ENCODE measurements at regions not wholly inside any gene's neighbourhood (a gene's known extent, or its start where the extent isn't known, plus 50 kb on each side); places are given as distances from the start of the nearest gene placed in this dataset.

DNA sequence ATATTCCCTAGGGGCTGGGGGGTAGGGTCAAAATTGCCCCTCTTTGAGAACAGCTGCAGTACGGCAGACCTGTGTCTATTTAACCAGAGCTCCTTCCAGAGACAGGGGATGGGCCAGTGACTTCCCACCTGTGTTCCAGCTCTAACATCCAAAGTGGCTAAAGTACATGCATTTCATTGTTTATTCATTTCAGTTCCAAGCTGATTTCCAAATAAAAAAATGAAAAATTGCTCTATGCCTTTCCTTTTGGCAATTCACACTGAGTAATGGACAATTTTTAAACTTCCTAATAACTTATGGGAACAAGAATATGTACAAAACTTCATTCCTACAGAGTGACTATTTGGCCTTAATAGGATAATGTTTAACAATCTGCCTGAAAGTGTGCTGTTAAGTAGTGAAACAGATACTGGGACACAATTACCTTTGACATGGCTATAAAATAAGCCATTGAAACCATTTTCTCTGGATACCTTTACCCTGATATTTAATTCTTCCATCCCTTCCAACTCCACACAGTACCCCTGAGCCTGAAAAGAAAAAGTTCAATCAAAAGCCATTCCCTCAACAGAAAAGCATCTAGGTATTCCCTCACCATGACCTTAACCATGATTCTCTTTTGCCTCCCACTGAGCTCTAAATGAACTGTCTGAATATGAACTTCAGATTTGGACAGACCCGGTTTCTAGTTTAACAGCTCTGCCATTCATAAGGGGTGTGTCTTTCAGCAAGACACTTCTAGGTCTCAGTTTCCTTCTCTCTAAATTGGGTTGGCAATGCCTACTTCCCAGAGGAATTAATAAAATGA is 73.1 kb downstream of the RDH14 start:
- BruUV-seq (replicated peaks), result no TSS peak
- CTCF ChIA-PET, result interaction anchor here (0.8 kb wide), 1 partner anchor 12 kb away, joined by 3 read pairs; no protein-coding TSS in a partner anchor
- dilution Hi-C loops (cut with HindIII; ENCODE audit: low sequenced_read_pairs, unreplicated experiment), result no loop called here

More for the DNA sequence above, 73.1 kb downstream of the RDH14 start:
- DNase-seq (no peak), ATAC-seq (ENCODE audit: low read depth) (no peak; the same call in 1 of the 2 replicates)
- Histone ChIP-seq H3K14ac (replicated peaks; ENCODE audit: low read depth, low read length) (no peak overlapping the region), H3K27me3 (ENCODE audit: control insufficient read depth, insufficient read depth, low read length) (no peaks in the 10 kb centered on the region; the same call in 1 of the 2 replicates), H3K4me2 (ENCODE audit: low read depth, low read length) (no peak overlapping the region), H2AK9ac (replicated peaks; ENCODE audit: low read depth, low read length, poor library complexity) (no peak overlapping the region), H4K8ac (ENCODE audit: low read depth in 2 of 2, low read length in 2 of 2) (no peak overlapping the region), H4K20me1 (ENCODE audit: insufficient read depth, low read length) (no peaks in the 10 kb centered on the region), H3K36me3 (ENCODE audit: control insufficient read depth, insufficient read depth, low read length) (no peaks in the 10 kb centered on the region), H2AFZ (replicated peaks; ENCODE audit: low read length, poor library complexity) (no peak overlapping the region), H3K4me1 (ENCODE audit: control insufficient read depth, insufficient read depth, low read length) (no peaks in the 10 kb centered on the region), H3K9me1 (ENCODE audit: insufficient read depth, low read length) (no peaks in the 10 kb centered on the region; the same call in 1 of the 2 replicates), H4K91ac (ENCODE audit: insufficient read depth, low read depth, low read length) (no peak overlapping the region), H3K4ac (ENCODE audit: low read depth, low read length) (no peak overlapping the region), H2BK120ac (ENCODE audit: low read depth, low read length) (no peak overlapping the region), H3K9ac (ENCODE audit: low read depth, low read length) (no peak overlapping the region), H3K56ac (ENCODE audit: extremely low read depth, insufficient read depth, low read length) (no peak overlapping the region), H3K18ac (ENCODE audit: low read depth, low read length) (no peak overlapping the region), H2BK20ac (ENCODE audit: low read depth, low read length) (no peak overlapping the region), H2BK5ac (ENCODE audit: low read depth, low read length, poor library complexity, severe bottlenecking) (no peak overlapping the region), H2AK5ac (ENCODE audit: low read depth, low read length) (no peak overlapping the region), H3K79me1 (ENCODE audit: low read depth in 1 of 2, low read length in 2 of 2) (no peaks in the 10 kb centered on the region), H3K23ac (ENCODE audit: low read depth, low read length) (no peak overlapping the region), H3K4me3 (ENCODE audit: insufficient read depth, low read depth, low read length) (no peak overlapping the region), H4K5ac (ENCODE audit: low read depth, low read length) (no peak overlapping the region), H3K27ac (ENCODE audit: insufficient read depth, low read length) (no peak overlapping the region), H2BK15ac (ENCODE audit: low read depth, low read length) (no peak overlapping the region), H3K9me3 (ENCODE audit: control insufficient read depth, insufficient read depth, low read length) (no peaks in the 10 kb centered on the region)
- TF ChIP-seq POLR2A (IDR thresholded peaks at IDR 0.05; ENCODE audit: low read depth, low read length), result no peak
- no peak for TF ChIP-seq MXI1 (IDR thresholded peaks at IDR 0.05; ENCODE audit: borderline replicate concordance, low read depth, low read length)
- no peak for TF ChIP-seq MAFK (IDR thresholded peaks at IDR 0.05; ENCODE audit: low read depth, low read length)
- TF ChIP-seq SMC3 (IDR thresholded peaks at IDR 0.05; ENCODE audit: low read depth, low read length), result no peak
- TF ChIP-seq, protein P1, sequence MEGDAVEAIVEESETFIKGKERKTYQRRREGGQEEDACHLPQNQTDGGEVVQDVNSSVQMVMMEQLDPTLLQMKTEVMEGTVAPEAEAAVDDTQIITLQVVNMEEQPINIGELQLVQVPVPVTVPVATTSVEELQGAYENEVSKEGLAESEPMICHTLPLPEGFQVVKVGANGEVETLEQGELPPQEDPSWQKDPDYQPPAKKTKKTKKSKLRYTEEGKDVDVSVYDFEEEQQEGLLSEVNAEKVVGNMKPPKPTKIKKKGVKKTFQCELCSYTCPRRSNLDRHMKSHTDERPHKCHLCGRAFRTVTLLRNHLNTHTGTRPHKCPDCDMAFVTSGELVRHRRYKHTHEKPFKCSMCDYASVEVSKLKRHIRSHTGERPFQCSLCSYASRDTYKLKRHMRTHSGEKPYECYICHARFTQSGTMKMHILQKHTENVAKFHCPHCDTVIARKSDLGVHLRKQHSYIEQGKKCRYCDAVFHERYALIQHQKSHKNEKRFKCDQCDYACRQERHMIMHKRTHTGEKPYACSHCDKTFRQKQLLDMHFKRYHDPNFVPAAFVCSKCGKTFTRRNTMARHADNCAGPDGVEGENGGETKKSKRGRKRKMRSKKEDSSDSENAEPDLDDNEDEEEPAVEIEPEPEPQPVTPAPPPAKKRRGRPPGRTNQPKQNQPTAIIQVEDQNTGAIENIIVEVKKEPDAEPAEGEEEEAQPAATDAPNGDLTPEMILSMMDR (conservative IDR thresholded peaks at IDR 0.05; ENCODE audit: low read depth, low read length), result no peak
- TF ChIP-seq RCOR1 (IDR thresholded peaks at IDR 0.05; ENCODE audit: insufficient replicate concordance, low read length), result no peak
- TF ChIP-seq, protein P2, sequence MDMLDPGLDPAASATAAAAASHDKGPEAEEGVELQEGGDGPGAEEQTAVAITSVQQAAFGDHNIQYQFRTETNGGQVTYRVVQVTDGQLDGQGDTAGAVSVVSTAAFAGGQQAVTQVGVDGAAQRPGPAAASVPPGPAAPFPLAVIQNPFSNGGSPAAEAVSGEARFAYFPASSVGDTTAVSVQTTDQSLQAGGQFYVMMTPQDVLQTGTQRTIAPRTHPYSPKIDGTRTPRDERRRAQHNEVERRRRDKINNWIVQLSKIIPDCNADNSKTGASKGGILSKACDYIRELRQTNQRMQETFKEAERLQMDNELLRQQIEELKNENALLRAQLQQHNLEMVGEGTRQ (IDR thresholded peaks at IDR 0.05; ENCODE audit: low read depth, low read length), result no peak
- in situ Hi-C loops (cut with MboI; ENCODE audit: low sequenced_read_pairs), result no loop called here
- intact Hi-C loops (cut with micrococcal nuclease), result no loop called here
- POLR2A ChIA-PET (ENCODE audit: unreplicated experiment), result no interaction called here
- no CpG with 5 or more reads among the region's 2 CpGs for WGBS, 2 experiments (ENCODE audit: extremely low coverage in 2 of 2, insufficient read length in 1 of 2)

All from IMR-90 (cell line).